Middle frontal gyrus (tissue), 1 donor: ENCODE measurements at regions not wholly inside any gene's neighbourhood (a gene's known extent, or its start where the extent isn't known, plus 50 kb on each side); places are given as distances from the start of the nearest gene placed in this dataset.
"Not testable (repeated sequence)": the region's sequence is repeated elsewhere in the genome, so short reads cannot be mapped to it uniquely, and the experiment has no call there.

Source experiments
- DNase-seq: peaks from one replicate; pipeline ENCODE4 v3.0.0-alpha.2; 2015; ENCODE audit warnings: low spot score; ENCODE audit errors: extremely low spot score

DNA sequence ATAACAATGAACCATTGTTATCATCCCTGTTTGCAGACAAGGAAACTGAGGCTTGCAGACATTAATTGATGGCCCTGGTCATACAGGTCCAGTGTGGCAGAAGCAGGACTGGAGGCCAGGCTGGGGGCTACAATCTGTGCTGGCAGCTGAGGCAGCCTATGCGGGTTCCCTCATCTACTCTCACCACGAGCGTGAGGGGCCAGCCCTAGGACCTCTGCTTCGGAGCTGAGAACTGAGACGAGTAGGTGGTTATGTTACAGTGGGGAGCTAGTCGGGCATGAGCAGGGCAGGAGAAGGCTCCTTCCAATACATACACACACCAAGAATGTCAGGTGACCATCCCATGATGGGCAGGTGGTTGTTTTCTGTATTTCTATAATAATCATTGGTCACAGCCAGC lies 82.2 kb upstream of the ASB18 start:
- DNase-seq: no peak

DNA sequence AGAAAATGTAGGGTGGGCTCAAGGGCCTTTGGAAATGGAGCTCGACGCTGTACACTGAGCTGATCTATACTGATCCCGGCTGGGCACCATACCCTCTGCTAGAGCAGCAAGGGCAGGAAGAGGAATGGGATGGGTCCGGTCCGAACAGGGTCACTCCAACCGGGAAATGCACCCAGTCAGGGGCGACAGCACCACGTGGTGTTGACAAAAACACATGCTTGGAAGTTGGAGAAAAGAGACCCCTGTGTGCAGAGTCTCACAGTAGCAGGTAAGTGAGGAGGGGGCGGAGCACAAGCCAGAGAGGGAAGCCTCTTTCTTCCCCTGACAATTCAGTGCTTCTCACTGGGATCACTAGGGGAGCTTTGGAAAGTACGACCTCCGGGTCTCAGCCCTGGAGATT lies 84.1 kb upstream of the ASB18 start:
- no peak for DNase-seq

GRCh38 chr2:236348976-236349375 lies 84.8 kb upstream of the ASB18 start:
- no peak for DNase-seq

- no peak for DNase-seq
These were observed 86.2 kb upstream of the ASB18 start for GRCh38 chr2:236350426-236350825.

DNA sequence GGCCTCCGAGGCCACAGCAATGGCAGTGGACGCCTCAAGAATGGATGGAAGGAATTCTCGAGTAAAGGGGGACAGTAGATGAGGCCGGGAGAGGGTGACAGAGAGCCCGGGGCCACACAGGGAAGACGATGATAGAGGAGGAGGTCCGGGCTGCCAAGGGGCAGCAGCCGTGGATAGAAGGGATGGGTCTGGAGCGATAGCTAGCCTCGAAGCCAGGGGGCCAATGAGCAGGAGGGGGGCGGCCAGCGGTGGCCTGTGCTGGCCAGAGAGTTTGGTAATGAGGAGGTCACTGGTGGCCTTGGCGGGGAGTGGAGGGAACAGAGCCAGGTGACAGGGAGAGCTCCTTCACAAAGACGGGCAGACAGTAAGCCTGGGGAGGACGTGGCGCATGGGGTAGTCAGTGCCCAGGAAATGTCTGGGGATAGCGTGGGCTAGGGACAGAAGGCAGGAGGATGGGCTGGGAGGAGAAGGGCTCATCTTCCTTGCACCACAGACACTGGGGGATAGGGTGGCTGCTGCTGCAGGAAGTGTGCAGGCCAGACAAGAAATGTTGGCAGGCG lies 87.8 kb upstream of the ASB18 start:
- DNase-seq: no peak

- DNase-seq: no peak
These were observed 88.8 kb upstream of the ASB18 start for GRCh38 chr2:236352761-236353593.

- DNase-seq: no peak
These were observed 89.4 kb upstream of the ASB18 start for GRCh38 chr2:236353594-236353942.

GRCh38 chr2:236354056-236354940 lies 90.1 kb upstream of the ASB18 start:
- no peak for DNase-seq

- DNase-seq: no peak
These were observed 90.9 kb upstream of the ASB18 start for GRCh38 chr2:236354973-236355595.

- DNase-seq: no peak
These were observed 91.7 kb upstream of the ASB18 start for GRCh38 chr2:236355911-236356310.

DNA sequence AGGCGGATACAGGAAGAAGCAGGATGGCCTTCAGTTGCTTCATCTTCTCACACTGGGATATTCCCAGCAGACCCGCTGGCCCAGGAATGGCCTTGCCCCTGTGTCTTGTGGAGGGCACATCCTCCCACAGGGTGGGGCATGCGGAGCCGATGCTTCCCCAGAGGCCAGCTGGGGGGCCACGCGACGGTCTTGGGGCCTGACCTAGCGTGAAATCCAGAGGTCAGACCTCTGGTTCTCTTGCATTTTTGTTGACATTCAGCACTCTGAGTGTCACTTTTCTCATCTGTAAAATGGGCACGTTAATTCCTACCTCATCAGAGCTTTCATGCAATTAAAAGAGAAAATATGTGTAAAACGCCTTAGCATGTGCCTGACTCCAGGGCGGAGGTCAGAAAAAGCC lies 92.1 kb upstream of the ASB18 start:
- not testable (repeated sequence) for DNase-seq

- DNase-seq: not testable (repeated sequence)
These were observed 94.3 kb upstream of the ASB18 start for GRCh38 chr2:236358482-236358881.

GRCh38 chr2:236359426-236360045 lies 95.3 kb upstream of the ASB18 start:
- DNase-seq: no peak

DNA sequence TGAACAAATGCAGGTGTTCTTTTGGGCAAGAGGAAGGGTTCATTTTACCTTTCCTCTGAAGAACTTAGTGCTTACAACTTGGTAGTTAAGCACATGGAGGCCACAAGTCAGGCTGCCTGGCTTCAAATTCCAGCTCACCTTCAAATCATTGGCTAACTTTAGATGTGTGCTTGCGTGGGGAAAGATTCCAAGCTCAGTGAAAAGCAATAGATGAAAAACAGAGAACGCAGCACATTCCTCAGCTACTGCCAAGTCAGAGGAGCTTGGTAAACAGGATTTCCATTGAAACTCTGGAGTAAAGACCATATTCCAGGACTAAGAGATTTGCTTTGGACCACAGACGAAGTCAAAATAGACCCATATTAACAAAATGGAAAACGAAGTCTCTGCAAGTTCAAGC lies 96.3 kb upstream of the ASB18 start:
- no peak for DNase-seq

DNA sequence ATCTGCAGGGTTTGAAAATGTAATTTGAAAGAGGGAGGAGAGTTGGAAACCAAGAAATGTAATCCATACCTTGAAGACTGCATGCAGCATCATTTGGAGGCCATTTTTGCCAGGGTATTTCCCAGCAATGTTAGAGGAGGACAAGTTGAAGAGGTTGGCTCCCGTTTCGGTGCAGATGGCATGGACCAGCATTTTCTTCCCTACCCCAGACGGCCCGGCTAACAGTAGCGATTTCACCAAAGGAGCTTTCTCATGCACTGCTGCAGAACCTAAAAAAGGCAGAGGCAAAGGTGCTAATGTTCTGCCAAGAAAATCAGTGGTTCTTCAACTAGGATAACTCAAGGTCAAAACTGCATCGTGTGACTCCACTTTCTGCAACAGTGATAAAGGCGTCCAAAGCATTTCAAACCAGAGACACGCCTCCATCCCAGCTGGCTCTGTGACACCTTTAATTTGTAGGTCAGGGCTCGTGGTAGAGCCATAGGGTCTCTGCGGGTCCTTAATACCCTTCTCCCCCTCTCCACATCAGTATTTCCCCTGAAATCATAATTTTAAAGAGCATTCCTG lies 99.6 kb upstream of the ASB18 start:
- DNase-seq: no peak

- no peak for DNase-seq
These were observed 101.2 kb upstream of the ASB18 start for GRCh38 chr2:236365258-236366048.

DNA sequence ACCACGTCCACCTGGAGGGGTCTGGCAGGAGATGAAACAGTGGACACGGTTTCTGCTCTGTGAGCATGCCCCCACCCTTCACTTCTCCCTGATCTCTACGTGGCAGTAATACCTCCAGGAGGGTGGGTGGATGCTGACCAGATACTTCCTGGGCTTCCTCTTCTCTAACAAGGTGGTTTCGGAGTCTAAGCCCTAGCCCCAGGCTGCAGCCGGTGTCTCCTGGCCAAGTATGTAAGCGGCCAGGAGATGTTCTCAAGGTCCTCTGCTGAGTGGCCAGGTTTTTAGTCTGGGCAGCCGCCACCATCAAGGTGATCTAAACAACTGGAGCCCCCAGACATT lies 101.8 kb upstream of the ASB18 start:
- DNase-seq: no peak

- no peak for DNase-seq
These were observed 102.2 kb upstream of the ASB18 start for GRCh38 chr2:236366397-236366796.

GRCh38 chr2:236367506-236368289 lies 103.5 kb upstream of the ASB18 start:
- no peak for DNase-seq

GRCh38 chr2:236369661-236370062 lies 105.5 kb upstream of the ASB18 start:
- no peak for DNase-seq
